ENCODE measurements at regions not wholly inside any gene's neighbourhood (a gene's known extent, or its start where the extent isn't known, plus 50 kb on each side); places are given as distances from the start of the nearest gene placed in this dataset.

DNA sequence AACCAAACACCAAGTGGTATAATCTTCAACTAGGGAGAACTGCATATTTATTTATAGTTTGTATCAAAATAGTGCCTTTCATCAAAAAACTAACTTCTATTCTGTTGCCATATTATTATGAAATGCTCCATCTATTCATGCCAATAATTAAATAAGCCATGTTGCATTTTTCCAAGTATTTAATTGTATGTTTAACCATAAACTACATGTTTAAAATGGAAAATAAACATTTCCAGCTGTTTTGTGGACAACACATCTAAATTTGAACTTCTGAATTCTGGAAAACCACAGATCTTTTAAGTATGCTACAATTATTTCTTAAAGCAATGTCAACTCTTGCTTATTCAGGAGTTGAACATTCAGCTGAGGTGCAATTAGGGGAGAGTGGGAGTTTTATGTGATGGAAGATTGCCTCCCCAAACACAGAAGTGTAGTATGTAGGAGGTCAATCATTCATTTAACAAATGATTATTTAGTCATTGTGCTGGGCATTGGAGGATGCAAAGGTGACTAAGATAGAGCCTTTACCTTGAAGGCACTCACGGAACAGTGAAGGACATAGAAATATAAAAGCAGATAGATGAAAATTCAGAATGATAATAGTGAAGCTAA, 80.7 kb upstream of the PPP1R3C start:
- TF ChIP-seq, protein P1, sequence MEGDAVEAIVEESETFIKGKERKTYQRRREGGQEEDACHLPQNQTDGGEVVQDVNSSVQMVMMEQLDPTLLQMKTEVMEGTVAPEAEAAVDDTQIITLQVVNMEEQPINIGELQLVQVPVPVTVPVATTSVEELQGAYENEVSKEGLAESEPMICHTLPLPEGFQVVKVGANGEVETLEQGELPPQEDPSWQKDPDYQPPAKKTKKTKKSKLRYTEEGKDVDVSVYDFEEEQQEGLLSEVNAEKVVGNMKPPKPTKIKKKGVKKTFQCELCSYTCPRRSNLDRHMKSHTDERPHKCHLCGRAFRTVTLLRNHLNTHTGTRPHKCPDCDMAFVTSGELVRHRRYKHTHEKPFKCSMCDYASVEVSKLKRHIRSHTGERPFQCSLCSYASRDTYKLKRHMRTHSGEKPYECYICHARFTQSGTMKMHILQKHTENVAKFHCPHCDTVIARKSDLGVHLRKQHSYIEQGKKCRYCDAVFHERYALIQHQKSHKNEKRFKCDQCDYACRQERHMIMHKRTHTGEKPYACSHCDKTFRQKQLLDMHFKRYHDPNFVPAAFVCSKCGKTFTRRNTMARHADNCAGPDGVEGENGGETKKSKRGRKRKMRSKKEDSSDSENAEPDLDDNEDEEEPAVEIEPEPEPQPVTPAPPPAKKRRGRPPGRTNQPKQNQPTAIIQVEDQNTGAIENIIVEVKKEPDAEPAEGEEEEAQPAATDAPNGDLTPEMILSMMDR (conservative IDR thresholded peaks at IDR 0.05): no peak
- TF ChIP-seq ZFX (IDR thresholded peaks at IDR 0.05): no peak
